ENCODE measurements at regions not wholly inside any gene's neighbourhood (a gene's known extent, or its start where the extent isn't known, plus 50 kb on each side); places are given as distances from the start of the nearest gene placed in this dataset.
"Not testable (repeated sequence)": the region's sequence is repeated elsewhere in the genome, so short reads cannot be mapped to it uniquely, and the experiment has no call there.

- not testable (repeated sequence) for TF ChIP-seq CTCF (IDR thresholded peaks at IDR 0.05; ENCODE audit: borderline replicate concordance, extremely low read depth, low read length, poor library complexity, severe bottlenecking); EZH2 (IDR thresholded peaks at IDR 0.05; ENCODE audit: borderline replicate concordance, low read depth, low read length, severe bottlenecking)
These were observed 54.7 kb upstream of the E2F3 start for GRCh38 chr6:20346948-20347347.

Measured in DND-41 (cell line).